Fibroblast of the conjunctiva (primary cell): ENCODE measurements at regions not wholly inside any gene's neighbourhood (a gene's known extent, or its start where the extent isn't known, plus 50 kb on each side); places are given as distances from the start of the nearest gene placed in this dataset.

Experiments used
- DNase-seq: peaks from one replicate; pipeline ENCODE4 v3.0.0-alpha.2; 2010; ENCODE audit warnings: low read depth

- DNase-seq, result no peak
These were observed 1433.8 kb upstream of the TENM3 start for GRCh38 chr4:180809439-180809838.

GRCh38 chr4:180810581-180810980, 1432.6 kb upstream of the TENM3 start:
- DNase-seq, result no peak

- DNase-seq, result no peak
These were observed 1431.6 kb upstream of the TENM3 start for GRCh38 chr4:180811556-180811955.

- no peak for DNase-seq
These were observed 1430.4 kb upstream of the TENM3 start for GRCh38 chr4:180812783-180813182.

GRCh38 chr4:180814875-180815417, 1428.3 kb upstream of the TENM3 start:
- DNase-seq, result no peak

GRCh38 chr4:180817529-180817928, 1425.7 kb upstream of the TENM3 start:
- no peak for DNase-seq

- DNase-seq, result no peak
These were observed 1420.1 kb upstream of the TENM3 start for GRCh38 chr4:180823108-180823507.

- DNase-seq, result no peak
These were observed 1415.8 kb upstream of the TENM3 start for GRCh38 chr4:180827232-180828009.

- DNase-seq, result peak; percentile 78
These were observed 1414.7 kb upstream of the TENM3 start for GRCh38 chr4:180828455-180829018.

GRCh38 chr4:180832073-180832472, 1411.1 kb upstream of the TENM3 start:
- no peak for DNase-seq

- DNase-seq, result no peak
These were observed 1403.1 kb upstream of the TENM3 start for GRCh38 chr4:180840142-180840541.

- DNase-seq, result no peak
These were observed 1392.8 kb upstream of the TENM3 start for GRCh38 chr4:180850318-180850940.

- no peak for DNase-seq
These were observed 1390.5 kb upstream of the TENM3 start for GRCh38 chr4:180852738-180853137.

- DNase-seq, result no peak
These were observed 1388.0 kb upstream of the TENM3 start for GRCh38 chr4:180855184-180855583.

- no peak for DNase-seq
These were observed 1383.0 kb upstream of the TENM3 start for GRCh38 chr4:180860089-180860720.

- no peak for DNase-seq
These were observed 1381.6 kb upstream of the TENM3 start for GRCh38 chr4:180861651-180862050.

GRCh38 chr4:180866933-180867643, 1376.1 kb upstream of the TENM3 start:
- no peak for DNase-seq

GRCh38 chr4:180870623-180871022, 1372.6 kb upstream of the TENM3 start:
- no peak for DNase-seq

- DNase-seq, result no peak
These were observed 1344.9 kb upstream of the TENM3 start for GRCh38 chr4:180898305-180898704.

- DNase-seq, result no peak
These were observed 1342.4 kb upstream of the TENM3 start for GRCh38 chr4:180900781-180901180.

GRCh38 chr4:180909279-180909678, 1333.9 kb upstream of the TENM3 start:
- no peak for DNase-seq

- DNase-seq, result no peak
These were observed 1329.5 kb upstream of the TENM3 start for GRCh38 chr4:180913750-180914149.
